PC-3 (cell line): ENCODE measurements at regions not wholly inside any gene's neighbourhood (a gene's known extent, or its start where the extent isn't known, plus 50 kb on each side); places are given as distances from the start of the nearest gene placed in this dataset.

Experiments
- ATAC-seq: fragments of 200-7000 bp; cut with Tn5 transposase; 2 replicates; pipeline ENCODE4 v1.9.1; 2020; ENCODE audit warnings: mild to moderate bottlenecking, moderate library complexity
- BruUV-seq: library from RNA; stranded (reverse); fragments of 400-500 nt; replicated peaks from 2 replicates; lab custom pipeline; 2021; lab: Mats Ljungman, UMichigan
- CTCF ChIA-PET: fragments of 300-600 bp; sonication (Branson Sonifier 250); formaldehyde crosslinking; loops from one replicate; lab custom pipeline; 2022; ENCODE audit warnings: antibody characterized with exemption; lab: Charles Lee
- POLR2A ChIA-PET: fragments of 300-600 bp; sonication (Branson Sonifier 250); formaldehyde crosslinking; loops from one replicate; lab custom pipeline; 2022; ENCODE audit warnings: antibody characterized with exemption; ENCODE audit not compliant: unreplicated experiment; lab: Charles Lee
- DNase-seq: peaks from one replicate; pipeline ENCODE4 v3.0.0-alpha.2; 2015
- H2AFZ ChIP-seq: fragments of 300-600 bp; sonication (generic); 2 replicates; pipeline ENCODE4 v1.6.0; 2016; ENCODE audit warnings: antibody characterized with exemption, low read length
- H3F3A ChIP-seq: fragments of 300-600 bp; sonication (generic); one replicate; pipeline ENCODE4 v1.6.0; 2017; ENCODE audit warnings: antibody characterized with exemption, low read length, control low read depth, mild to moderate bottlenecking; ENCODE audit not compliant: unreplicated experiment
- H3K27ac ChIP-seq: fragments of 300-600 bp; sonication (generic); 2 replicates; pipeline ENCODE4 v1.5.1; 2016; ENCODE audit warnings: mild to moderate bottlenecking, low read length
- H3K27me3 ChIP-seq: fragments of 300-600 bp; sonication (generic); 2 replicates; pipeline ENCODE4 v1.6.1; 2016; ENCODE audit warnings: low read length, mixed read lengths
- H3K36me3 ChIP-seq: fragments of 300-600 bp; sonication (generic); 2 replicates; pipeline ENCODE4 v1.6.1; 2016; ENCODE audit warnings: low read depth, mixed run types, low read length, mixed read lengths
- H3K4me1 ChIP-seq: fragments of 300-600 bp; sonication (generic); 2 replicates; pipeline ENCODE4 v1.5.1; 2016; ENCODE audit warnings: low read length; ENCODE audit not compliant: insufficient read depth
- H3K4me2 ChIP-seq: fragments of 300-600 bp; sonication (generic); 2 replicates; pipeline ENCODE4 v1.6.0; 2016; ENCODE audit warnings: low read length
- H3K4me3 ChIP-seq: fragments of 300-600 bp; sonication (generic); 2 replicates; pipeline ENCODE4 v1.5.1; 2016; ENCODE audit warnings: mild to moderate bottlenecking, low read length, mixed read lengths
- H3K79me2 ChIP-seq: fragments of 300-600 bp; sonication (generic); 2 replicates; pipeline ENCODE4 v1.6.1; 2017; ENCODE audit warnings: low read length, mixed read lengths
- H3K9ac ChIP-seq: fragments of 300-600 bp; sonication (generic); 2 replicates; pipeline ENCODE4 v1.6.0; 2016; ENCODE audit warnings: mild to moderate bottlenecking, low read length
- H3K9me2 ChIP-seq: fragments of 300-600 bp; sonication (generic); replicated peaks from 2 replicates; pipeline ENCODE4 v1.6.1; 2016; ENCODE audit warnings: mixed run types, low read length, mixed read lengths
- H3K9me3 ChIP-seq: fragments of 300-600 bp; sonication (generic); 2 replicates; pipeline ENCODE4 v1.6.1; 2016; ENCODE audit warnings: low read length, mixed read lengths
- H4K20me1 ChIP-seq: fragments of 300-600 bp; sonication (generic); 2 replicates; pipeline ENCODE4 v1.6.1; 2016; ENCODE audit warnings: low read length, mixed read lengths
- EZH2 ChIP-seq: fragments of 300-600 bp; sonication (generic); IDR thresholded peaks from one replicate; pipeline ENCODE4 v1.6.1; 2017; ENCODE audit warnings: antibody characterized with exemption, mild to moderate bottlenecking, low read length; ENCODE audit not compliant: unreplicated experiment
- EZH2phosphoT487 ChIP-seq: fragments of 300-600 bp; sonication (generic); IDR thresholded peaks from 2 replicates; pipeline ENCODE4 v1.6.1; 2018; ENCODE audit warnings: mild to moderate bottlenecking, antibody characterized with exemption, low read length, borderline replicate concordance
- intact Hi-C: fragments of 100-400 bp; cut with micrococcal nuclease; formaldehyde crosslinking; loops from 2 replicates; pipeline ENCODE4 v1.9.0; 2023
- TF ChIP-seq, protein P1 (sequence below): fragments of 300-600 bp; sonication (generic); conservative IDR thresholded peaks from 2 replicates; pipeline ENCODE4 v1.5.1; 2017; ENCODE audit warnings: antibody characterized with exemption, low read depth, mild to moderate bottlenecking, low read length

DNA sequence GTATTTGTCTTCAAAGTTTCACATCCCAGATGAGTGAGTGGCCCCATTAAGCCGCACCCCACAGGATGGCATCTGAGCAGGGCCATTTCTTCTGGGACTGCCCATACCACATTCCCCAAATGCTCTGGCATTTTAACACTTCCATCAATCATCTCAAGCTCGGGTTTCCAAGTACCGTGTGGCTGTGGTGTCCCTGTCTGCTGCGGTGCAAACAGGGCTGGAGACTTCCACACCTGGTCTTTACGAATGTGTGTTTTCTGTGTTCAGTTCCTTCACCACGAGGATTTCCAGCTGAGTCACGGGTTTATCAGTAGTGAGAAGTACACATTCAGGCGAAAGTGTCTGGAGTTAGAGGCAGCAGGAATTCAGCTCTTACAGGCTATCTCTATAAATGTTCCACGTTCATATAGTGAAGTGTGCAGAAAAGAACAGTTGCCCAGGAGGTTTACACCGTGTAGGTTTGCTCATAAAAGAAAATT lies 195.2 kb downstream of the RHOU start:
- Histone ChIP-seq H2AFZ (no peak overlapping the region), H3K9me3 (no peaks in the 10 kb centered on the region), H3K27me3 (peaks cover 87% of the 10 kb centered on the region), H3K27ac (no peak overlapping the region), H3K36me3 (no peaks in the 10 kb centered on the region), H4K20me1 (no peaks in the 10 kb centered on the region), H3K9me2 (no peaks in the 10 kb centered on the region), H3K4me1 (no peaks in the 10 kb centered on the region), H3K4me3 (no peak overlapping the region), H3K9ac (no peak overlapping the region), H3K4me2 (no peak overlapping the region), H3K79me2 (no peaks in the 10 kb centered on the region), H3F3A (no peaks in the 10 kb centered on the region)
- ChIA-PET CTCF (no interaction called here), POLR2A (no interaction called here)
- intact Hi-C loops = no loop called here
- no peak for DNase-seq
- ATAC-seq = no peak
- no TSS peak for BruUV-seq
- TF ChIP-seq, protein P1, sequence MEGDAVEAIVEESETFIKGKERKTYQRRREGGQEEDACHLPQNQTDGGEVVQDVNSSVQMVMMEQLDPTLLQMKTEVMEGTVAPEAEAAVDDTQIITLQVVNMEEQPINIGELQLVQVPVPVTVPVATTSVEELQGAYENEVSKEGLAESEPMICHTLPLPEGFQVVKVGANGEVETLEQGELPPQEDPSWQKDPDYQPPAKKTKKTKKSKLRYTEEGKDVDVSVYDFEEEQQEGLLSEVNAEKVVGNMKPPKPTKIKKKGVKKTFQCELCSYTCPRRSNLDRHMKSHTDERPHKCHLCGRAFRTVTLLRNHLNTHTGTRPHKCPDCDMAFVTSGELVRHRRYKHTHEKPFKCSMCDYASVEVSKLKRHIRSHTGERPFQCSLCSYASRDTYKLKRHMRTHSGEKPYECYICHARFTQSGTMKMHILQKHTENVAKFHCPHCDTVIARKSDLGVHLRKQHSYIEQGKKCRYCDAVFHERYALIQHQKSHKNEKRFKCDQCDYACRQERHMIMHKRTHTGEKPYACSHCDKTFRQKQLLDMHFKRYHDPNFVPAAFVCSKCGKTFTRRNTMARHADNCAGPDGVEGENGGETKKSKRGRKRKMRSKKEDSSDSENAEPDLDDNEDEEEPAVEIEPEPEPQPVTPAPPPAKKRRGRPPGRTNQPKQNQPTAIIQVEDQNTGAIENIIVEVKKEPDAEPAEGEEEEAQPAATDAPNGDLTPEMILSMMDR = no peak
- TF ChIP-seq EZH2 (no peak), EZH2phosphoT487 (no peak)

- TF ChIP-seq, protein P1 = no peak
- TF ChIP-seq EZH2phosphoT487 (no peak), EZH2 (no peak)
- Histone ChIP-seq H3K27me3 (peaks cover 84% of the 10 kb centered on the region), H3K36me3 (no peaks in the 10 kb centered on the region), H3K4me1 (no peaks in the 10 kb centered on the region), H3K4me2 (no peak overlapping the region), H3K9ac (no peak overlapping the region), H3K27ac (no peak overlapping the region), H3K9me2 (no peaks in the 10 kb centered on the region), H3K9me3 (no peaks in the 10 kb centered on the region), H3K79me2 (no peaks in the 10 kb centered on the region), H3K4me3 (no peak overlapping the region), H2AFZ (no peak overlapping the region), H3F3A (no peaks in the 10 kb centered on the region), H4K20me1 (no peaks in the 10 kb centered on the region)
- no TSS peak for BruUV-seq
- ATAC-seq = no peak
- DNase-seq = no peak
- intact Hi-C loops = no loop called here
- POLR2A ChIA-PET = interaction anchor here (0.6 kb wide), 1 partner anchor 22 kb away, joined by 7 read pairs; no protein-coding TSS in a partner anchor
- CTCF ChIA-PET = no interaction called here
Observed at GRCh38 chr1:228933753-228934152, 198.5 kb downstream of the RHOU start.

DNA sequence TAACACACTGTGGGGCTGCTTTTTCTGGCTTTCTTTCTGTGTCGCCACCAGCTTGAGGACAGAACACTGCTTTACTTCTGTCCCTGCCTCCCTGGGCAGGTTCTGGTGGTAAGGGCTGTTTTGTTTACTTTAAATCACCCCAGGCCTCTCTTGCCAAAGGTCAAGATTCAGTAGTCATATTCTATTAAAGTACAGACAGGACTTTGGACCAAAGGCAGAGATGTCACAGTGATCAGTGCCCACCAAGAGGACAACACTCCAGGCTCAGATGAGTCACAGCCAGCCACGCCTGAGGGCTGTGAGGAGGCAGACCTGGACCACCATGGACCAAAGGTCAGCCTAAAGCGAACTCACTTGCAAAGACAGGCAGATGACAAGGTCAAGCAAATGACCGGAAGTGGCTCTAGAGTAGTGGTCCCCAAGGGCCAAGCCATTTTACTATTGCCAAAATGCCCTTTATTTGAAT lies 200.0 kb downstream of the RHOU start:
- H3K4me2 ChIP-seq = no peak overlapping the region
- H3K79me2 ChIP-seq = no peaks in the 10 kb centered on the region
- TF ChIP-seq EZH2phosphoT487 = no peak
- TF ChIP-seq, protein P1 = no peak
- no peak for TF ChIP-seq EZH2
- no peaks in the 10 kb centered on the region for H3F3A ChIP-seq
- no peak overlapping the region for H2AFZ ChIP-seq
- H3K9ac ChIP-seq = no peak overlapping the region
- H3K4me3 ChIP-seq = no peak overlapping the region
- no peak for DNase-seq
- intact Hi-C loops = no loop called here
- H3K9me2 ChIP-seq = no peaks in the 10 kb centered on the region
- peaks cover 84% of the 10 kb centered on the region for H3K27me3 ChIP-seq
- no peaks in the 10 kb centered on the region for H3K36me3 ChIP-seq
- no peaks in the 10 kb centered on the region for H3K9me3 ChIP-seq
- no peak for ATAC-seq
- H4K20me1 ChIP-seq = no peaks in the 10 kb centered on the region
- no peaks in the 10 kb centered on the region for H3K4me1 ChIP-seq
- no TSS peak for BruUV-seq
- H3K27ac ChIP-seq = no peak overlapping the region
- POLR2A ChIA-PET = no interaction called here
- CTCF ChIA-PET = no interaction called here
